UCSD-AML1 (cell line): ENCODE measurements at regions not wholly inside any gene's neighbourhood (a gene's known extent, or its start where the extent isn't known, plus 50 kb on each side); places are given as distances from the start of the nearest gene placed in this dataset.

Experiments used
- DNase-seq: peaks from one replicate; lab custom pipeline; 2025; ENCODE audit not compliant: unreplicated experiment; lab: John Stamatoyannopoulos, UW

DNA sequence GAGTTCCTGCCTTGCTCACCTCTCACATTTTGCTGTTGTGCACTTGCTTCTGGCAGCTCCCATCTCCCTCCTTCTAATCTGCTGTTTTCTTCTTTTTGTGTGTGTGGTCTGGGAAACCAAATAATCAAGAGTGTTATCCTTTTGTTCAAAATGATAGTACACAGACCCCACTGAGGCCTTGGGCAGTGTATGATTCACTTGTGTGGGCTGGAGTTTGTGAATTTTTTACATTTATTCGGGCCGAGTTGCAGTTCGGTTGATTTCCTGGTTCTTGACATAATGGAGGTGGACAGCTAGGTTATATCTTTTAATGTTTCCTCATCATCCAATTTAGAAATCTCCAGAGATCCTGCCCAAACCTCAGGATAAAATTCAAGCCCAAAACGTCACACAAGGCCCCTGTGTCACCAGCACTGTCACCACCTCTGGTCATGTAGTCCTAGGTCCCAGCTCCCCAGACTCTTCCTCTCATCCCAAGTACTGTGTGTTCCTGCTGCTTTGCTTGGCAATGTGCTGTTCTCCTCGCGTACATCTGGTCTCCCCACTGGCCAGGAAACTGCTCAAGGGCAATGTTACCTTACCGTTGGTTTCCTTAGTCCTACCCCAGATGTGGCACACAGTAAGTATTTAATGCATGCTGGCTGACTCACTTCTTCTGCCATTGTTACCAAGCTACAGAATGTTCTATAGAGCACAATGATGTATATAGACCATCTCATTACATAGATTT is 55.7 kb upstream of the PHACTR2 start:
- no peak for DNase-seq

DNA sequence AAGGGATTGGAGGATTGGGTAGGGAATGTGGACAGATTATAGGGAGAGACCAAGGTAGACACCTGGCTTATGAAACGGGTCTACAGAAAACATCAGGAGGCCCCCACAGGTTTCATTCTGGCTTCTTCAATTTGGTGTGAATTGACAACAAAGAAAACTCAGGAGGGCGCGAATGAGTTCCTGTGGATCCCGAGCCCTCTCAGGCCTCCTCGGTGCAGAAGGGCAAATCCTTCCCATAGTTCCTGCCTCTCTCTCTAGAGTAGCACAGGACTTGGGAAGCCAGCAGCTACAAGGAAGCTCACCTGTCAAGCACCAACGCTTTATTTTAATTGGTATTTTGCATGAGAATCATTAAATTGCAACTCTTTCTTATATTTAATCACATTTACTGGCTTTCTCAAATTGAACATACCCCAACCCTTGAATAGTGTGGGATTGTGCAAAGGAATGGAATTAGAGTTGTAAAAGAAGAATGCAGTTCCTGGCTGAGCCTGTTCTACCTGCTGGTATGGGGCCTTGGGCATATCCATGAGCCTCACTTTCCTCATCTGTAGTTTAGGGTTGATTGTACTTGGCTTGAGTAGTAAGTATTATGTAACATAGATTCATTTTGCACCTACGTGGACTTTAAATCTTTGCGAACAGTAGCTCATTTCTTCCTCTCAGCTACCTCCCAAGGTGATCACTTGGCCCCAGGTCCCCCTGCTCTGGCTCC is 56.4 kb upstream of the PHACTR2 start:
- no peak for DNase-seq

DNA sequence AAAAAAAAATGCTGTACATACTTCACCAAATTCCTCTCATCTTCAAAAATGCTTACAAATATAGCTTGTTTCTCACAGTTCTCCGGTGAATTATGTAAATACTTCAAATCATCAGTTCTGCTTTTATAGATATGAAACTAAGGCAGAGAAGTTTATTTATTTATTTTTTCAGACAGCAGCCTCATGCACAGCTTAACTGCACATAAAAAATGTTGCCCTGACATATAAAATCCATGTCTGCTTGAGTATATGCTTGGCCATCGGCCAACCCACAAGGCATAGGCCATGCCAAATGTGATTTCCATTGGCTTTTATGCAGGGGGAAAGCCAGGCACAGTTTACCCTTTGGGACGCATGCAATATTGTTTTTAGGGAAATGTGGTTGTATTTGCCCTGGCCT is 57.3 kb upstream of the PHACTR2 start:
- no peak for DNase-seq

DNA sequence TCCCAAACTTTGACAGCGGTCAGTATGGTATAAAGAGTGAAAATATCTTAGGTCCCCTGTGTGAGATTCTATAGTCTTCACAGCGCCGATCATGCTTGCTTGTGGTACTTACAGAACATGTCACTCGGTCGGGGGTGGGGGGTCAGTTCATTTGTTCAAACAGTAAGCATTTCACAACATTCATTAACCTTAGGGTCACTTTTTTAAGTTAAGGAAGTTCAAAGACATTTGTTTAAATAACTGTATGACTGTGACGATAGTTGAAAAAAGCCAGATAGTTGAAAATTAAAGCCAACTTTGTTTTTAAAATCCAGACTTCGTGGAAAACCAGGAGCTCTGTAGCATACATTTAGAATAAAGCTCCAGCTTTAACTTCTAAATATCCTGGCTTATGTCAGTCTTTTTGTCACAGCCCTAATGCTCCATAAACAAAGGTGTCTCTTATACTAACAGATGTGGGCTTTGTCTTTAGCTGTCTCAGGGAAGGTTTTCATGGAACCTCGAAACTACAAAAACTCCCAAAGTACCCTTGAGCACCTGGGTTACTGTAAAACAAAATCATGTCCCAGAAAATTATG is 57.9 kb upstream of the PHACTR2 start:
- no peak for DNase-seq

DNA sequence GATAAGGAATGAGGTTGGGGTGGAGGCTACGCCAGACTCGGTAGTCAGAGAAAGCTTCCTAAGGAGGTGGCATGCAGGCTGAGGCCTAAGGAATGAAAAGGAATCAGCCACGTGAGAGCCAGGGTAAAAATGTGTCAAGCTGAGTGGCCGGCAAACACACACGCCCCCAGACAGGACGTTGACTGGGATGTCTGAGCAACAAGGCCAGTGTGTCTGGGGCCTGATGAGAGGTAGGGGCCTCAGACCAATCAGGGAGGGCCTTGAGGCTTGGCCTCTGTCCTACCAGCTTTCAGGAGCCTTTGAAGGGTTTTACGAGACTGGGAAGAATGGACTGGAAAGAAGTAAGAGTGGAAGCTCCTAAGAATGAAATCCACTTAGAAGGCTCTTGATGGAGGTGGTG is 61.0 kb upstream of the PHACTR2 start:
- DNase-seq, result no peak

DNA sequence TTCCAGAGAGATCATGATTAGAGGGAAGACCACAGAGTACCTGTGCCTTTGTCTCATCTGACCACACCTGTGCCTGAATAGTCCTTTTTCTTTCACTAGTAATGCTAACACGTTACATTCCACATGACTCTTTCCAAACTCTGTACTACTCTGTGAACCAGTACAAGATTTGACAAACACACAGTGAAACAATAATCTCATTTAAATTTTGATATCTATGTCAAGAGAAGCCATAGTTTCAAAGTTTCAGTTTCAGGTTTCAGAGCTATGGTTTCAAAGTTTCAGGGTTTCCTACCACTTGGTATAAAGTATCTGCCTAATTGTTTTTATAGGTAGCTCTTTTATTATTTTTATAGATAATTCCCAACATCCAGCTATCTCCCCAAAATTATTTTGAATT is 62.0 kb upstream of the PHACTR2 start:
- no peak for DNase-seq

DNA sequence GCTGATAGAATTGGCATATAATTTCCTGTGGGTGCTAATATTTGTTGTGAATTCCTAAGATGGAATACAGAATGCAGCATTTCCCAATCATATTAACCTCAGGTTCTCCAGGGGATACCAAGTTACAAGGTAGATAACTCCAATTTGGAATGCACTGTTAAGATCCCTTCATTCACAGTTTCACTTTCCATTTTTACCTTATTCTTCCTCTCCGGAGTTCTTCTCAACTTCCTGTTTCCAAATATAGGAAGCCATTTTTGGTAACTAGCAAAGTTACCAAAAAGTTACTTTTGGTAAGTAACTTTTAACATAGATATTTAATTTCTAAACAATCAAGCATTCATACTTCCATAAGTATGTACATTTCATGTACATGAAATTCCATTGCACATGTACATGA is 63.5 kb upstream of the PHACTR2 start:
- DNase-seq, result no peak

DNA sequence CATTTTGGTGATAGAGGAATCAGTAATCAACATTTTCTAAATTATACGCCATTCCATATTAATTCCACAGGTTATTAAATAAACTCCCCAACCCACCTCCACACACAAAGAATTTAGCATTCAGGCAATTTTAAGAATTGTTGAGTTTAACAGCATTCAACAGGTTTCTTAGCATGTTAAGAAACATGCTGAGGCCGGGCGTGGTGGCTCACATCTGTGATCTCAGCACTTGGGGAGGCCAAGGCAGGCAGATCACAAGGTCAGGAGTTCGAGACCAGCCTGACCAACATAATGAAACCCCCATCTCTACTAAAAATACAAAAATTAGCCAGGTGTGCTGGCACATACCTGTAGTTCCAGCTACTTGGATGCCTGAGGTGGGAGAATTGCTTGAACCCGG is 64.0 kb upstream of the PHACTR2 start:
- no peak for DNase-seq

DNA sequence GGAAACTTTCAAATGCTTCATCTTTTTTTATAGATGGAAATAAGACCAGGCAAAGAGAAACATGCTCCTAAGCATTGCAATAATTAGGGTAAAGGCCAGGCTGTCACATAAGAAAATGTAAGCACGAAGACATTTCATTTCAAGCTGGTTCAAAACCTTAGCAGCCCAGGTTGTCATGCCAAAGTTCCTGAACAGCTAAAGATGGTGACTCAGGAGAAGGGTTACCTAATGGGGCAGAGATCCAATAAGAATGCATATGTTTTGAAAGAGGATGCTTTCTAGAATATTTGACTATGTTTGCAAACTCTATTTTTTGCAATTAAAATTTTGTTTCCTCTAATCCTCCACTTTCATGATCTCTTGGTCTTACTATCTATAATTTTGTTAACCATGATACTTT is 65.6 kb upstream of the PHACTR2 start:
- DNase-seq, result no peak

DNA sequence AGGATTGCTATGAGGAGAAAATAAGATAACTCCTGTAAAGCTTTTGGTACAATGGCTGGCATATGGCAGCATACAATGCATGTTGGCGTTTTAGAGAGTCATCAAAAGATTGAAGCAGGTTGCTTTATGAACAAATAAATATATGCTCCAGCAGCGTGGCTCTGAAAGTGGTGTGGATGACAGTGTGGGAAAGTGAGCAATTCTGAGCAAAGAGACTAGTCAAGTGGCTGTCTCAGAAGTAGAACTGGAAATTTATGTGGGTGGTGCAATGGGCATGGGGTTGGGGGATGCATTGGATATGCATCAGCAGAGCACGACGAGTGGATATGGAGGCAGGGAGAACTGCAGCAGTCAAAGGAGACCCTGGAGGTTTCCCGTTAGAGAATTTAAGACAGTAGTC is 66.2 kb upstream of the PHACTR2 start:
- DNase-seq, result no peak

DNA sequence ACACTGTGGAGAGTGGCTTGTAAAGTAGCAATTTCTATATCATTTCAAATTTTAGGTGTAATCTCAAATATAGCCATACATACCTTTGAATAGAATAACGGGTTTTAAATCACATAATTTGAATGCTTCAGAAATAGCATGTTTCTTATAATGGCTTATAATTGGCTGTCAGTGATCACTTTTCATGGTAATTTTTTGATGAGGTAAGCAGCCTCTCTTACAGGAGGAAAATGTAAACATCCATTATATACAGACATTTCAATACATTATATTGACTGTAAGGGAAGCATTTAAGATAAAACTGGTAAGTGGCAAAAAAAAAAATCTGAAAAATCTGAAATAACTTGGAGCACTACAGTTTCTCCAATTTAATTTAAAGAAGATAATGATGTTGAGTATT is 67.8 kb upstream of the PHACTR2 start:
- no peak for DNase-seq

DNA sequence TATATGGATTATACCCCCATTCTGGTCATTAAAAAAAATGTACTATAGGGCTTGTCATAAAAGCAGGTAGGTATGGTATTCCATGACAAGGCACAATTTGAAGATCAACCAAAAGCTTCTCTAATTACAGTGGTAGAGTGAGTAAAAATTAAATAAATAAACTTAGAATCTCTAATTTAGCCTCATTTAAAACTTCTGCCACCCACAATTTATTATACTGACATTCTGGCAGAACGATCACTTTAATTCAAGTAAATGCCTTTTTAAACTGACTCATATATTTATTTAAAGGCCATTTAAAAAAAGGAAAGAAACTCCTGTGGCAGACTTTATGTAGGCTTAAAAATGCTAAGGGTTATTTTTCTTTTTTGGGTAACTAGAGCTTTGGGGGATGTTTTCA is 68.3 kb upstream of the PHACTR2 start:
- no peak for DNase-seq

DNA sequence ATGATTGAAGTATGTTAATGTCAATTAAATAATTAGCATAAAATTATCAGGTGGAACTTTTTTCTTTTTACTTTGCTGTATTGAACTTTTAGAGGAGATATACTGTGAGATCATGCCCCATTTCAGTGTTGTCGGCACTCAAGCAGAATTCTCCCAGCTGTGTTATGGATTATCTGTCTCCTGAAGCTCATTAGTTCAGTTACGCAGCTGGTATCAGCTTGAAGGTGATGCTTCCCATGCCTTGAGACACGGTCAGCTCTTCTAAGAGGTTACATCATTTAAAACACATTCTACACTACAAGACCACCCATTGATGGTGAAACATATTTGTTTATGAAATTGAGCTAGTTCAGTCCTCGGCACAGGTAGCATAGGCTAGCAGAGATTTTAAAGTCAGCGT is 68.9 kb upstream of the PHACTR2 start:
- DNase-seq, result no peak

DNA sequence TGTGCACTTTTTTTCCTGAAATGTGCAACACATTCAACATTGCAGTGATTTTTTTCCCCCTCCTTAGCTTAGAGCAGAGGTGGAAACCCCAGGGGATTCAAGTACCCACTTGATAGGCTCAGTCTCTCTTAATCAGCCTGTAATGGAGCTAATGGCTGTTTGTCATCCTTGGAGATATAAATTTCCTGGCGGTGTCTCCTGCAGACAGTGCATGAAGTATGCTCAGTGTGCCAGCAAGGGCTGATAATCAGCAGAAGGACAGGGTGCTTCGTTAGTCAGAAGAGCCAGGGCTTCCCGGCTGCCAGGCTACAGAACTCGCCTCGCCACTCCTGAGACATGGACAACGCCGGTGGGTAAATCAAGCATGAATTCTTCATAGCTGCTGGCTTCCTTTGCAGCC is 69.8 kb upstream of the PHACTR2 start:
- no peak for DNase-seq

DNA sequence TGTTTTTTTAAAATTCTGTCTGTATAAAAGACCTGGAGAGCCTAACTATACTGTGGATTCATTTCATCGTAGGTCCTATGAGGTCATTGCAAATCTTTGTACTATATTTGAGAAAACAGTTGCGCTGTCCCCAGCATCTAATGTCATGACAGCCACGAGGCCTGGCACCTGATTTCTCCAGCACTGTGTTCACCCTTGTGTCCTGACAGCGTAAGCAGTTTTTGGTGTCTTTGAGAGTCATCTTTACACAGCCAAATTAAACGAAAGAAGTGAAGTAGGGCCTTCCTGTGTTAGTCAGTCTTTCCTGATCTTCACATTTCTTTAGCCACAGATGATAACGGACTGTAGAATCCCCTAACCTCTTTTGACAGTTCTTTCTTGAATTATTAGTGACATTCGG is 70.6 kb upstream of the PHACTR2 start:
- DNase-seq, result no peak

DNA sequence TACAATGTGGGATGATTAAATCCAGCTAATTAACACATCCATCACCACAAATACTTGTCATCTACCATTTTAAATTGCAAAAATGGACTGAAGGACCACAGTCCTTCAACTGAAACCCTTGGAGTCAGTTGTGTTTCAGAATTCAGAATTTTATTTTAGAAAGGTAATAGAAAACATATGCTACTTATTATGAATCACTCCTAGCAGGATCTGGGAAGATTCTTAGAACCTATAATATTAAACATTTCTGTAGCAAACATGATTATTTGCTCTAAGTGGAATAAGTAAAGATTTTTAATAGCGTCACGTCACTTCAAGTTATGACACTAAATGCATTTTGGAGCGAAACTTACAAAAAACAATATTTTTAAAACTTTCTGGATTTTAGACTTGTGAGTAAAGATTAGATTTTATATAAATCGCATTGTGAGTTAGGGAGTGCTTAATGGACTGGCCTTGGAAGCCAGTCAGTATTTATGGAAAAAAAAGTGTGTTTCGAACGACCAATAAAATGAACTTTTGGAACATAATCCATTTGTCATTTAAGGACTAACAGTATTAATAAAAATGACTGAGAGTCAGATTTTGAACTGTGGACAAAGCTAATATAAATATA is 71.8 kb upstream of the PHACTR2 start:
- no peak for DNase-seq

DNA sequence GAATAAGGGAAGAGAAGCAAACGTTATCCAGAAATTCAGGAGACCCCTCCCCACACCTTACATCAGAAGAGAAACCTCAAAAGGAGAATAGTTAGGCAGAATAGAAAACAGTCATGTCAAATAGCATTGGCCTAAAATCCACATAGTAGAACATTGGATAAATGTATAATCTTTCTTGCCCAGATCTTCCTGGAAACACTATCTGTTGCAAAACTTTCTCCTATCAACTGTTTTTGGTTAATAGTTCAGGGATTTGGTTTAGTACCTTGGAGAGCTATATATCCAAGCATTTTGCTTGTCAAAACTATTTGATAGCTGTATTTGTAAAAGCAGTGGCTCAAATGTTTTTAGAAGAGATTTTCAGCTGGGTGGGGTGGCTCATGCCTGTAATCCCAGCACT is 74.3 kb upstream of the PHACTR2 start:
- no peak for DNase-seq

DNA sequence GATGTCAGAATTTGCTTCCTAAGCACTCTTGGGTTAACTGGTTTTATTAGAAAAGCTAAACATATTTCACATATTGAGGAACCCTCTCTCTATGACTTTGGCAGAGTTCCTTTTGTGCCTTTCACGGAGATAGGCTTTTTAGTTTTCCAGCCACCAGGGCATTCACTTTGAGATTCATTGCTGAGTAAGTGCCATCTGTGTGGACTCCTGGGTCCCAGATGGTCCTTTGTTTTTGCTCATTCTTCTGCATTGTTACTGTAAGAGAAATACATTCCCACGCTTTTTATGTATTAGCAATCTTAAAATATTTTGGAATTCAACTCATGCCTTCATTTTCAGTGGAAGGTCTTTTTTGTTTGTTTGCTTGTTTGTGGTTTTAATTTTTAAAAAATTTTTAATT is 76.3 kb upstream of the PHACTR2 start:
- DNase-seq, result no peak

DNA sequence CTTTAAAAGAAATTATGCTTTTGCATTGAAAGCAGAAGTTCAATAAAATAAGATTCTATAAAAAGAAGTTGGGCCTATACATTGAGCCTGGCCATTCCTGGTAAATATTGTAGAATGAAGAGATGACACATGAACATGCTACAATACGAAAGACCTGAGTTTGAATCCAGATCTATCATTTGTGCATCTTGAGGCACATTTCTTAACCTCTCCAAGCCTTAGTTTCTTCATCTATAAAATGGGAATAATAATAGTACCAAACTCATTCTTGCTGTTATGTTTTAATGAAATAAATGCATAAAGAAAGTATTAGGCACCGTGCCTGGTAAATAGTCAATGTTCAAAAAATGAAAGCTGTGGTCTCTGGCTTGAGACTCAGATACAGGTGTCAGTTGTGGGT is 76.9 kb upstream of the PHACTR2 start:
- DNase-seq, result no peak

DNA sequence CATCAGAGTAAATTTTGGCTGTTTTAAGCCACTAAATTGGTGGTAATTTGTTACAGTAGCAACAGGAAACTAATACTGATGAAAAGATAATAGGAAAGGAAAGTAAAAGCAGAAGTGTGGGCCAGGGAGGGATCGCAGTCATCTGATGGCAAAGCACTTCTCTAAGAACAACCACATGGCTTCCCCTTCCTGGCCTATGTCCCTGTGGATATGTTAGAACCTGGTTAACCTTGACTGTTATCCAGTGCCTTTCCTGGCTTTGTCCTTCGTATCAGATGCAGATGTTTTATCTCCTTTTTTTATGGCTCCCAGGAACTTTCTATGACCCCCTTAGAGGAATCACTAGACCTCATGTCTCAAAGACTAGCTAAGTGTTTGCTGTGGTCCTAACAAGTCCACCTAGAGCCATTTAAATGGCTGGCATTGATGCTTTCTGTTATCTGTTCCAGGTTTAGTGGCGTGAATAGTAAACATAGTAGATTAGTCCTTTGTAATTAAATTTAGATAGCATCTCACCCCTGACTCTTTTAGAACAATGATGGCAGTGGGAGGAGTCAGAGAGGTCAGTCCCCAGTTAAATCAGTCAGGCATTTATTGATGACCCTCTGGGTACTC is 79.2 kb upstream of the PHACTR2 start:
- DNase-seq, result peak; percentile 28

DNA sequence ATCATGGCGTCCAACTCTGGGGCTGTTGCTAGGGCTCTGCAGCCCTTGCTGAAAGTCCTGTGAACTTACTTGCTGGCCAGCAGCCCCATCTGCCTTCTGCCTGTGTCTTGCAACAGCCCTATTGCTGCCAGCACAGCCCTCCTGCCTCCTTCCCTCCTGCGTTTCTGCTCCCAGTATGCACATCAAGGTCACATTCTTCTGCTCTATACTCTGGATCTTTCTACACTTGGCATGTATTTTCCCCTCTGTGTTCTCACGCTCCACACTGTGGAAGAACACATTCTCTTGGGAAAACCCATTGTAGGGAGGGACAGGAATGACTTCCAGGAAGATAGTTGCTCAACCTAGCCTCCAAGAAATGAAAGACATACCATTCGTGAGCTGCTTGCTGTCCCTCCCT is 80.9 kb upstream of the PHACTR2 start:
- no peak for DNase-seq
